Transverse colon (tissue), 4 donors: ENCODE measurements at regions not wholly inside any gene's neighbourhood (a gene's known extent, or its start where the extent isn't known, plus 50 kb on each side); places are given as distances from the start of the nearest gene placed in this dataset.

Experiments
- DNase-seq: peaks from one replicate; pipeline ENCODE4 v3.0.0-alpha.2; 2019
- H3K27ac ChIP-seq, 4 donors: fragments of 200-600 bp; sonication (generic); 2 replicates each; pipeline ENCODE4 v1.5.1; 2016 to 2018; ENCODE audit warnings: inconsistent platforms in 4 of 4
- H3K27me3 ChIP-seq: fragments of 200-600 bp; sonication (generic); 2 replicates; pipeline ENCODE4 v1.5.1; 2017; ENCODE audit warnings: inconsistent platforms
- H3K36me3 ChIP-seq, 4 donors: fragments of 200-600 bp; sonication (generic); 2 replicates each; pipeline ENCODE4 v1.5.1; 2017 to 2019; ENCODE audit warnings: inconsistent platforms in 4 of 4
- H3K4me1 ChIP-seq, 4 donors: fragments of 200-600 bp; sonication (generic); 2 replicates each; pipeline ENCODE4 v1.5.1; 2017 to 2020; ENCODE audit warnings: inconsistent platforms in 4 of 4
- H3K4me3 ChIP-seq, 4 donors: fragments of 200-600 bp; sonication (generic); 1 replicate in 1 of 4; 2 replicates in 3 of 4; pipeline versions ENCODE4 v1.5.1 to v1.6.1; 2017 to 2019; ENCODE audit warnings: inconsistent platforms in 4 of 4
- H3K9me3 ChIP-seq, 2 donors: fragments of 200-600 bp; sonication (generic); 2 replicates each; pipeline ENCODE4 v1.5.1; 2017 to 2019; ENCODE audit warnings: inconsistent platforms in 2 of 2
- CTCF ChIP-seq, 5 experiments: fragments of 200-600 bp in 3 of 5; fragments of 450-650 bp in 2 of 5; sonication (generic) in 3 of 5; IDR thresholded peaks; 1 replicate in 2 of 5; 2 replicates in 3 of 5; pipeline ENCODE4 v1.5.1; 2016 to 2017; ENCODE audit warnings: antibody characterized with exemption in 5 of 5, inconsistent platforms in 3 of 5, mild to moderate bottlenecking in 2 of 5, moderate library complexity in 1 of 5
- EP300 ChIP-seq: sonication (generic); formaldehyde crosslinking; IDR thresholded peaks from one replicate; pipeline ENCODE4 v1.6.1; 2017; ENCODE audit warnings: antibody characterized with exemption, low read depth
- POLR2A ChIP-seq: fragments of 450-650 bp; IDR thresholded peaks from one replicate; pipeline ENCODE4 v1.6.1; 2016; ENCODE audit warnings: antibody characterized with exemption, mild to moderate bottlenecking, moderate library complexity
- POLR2AphosphoS5 ChIP-seq, 3 donors: sonication (generic); formaldehyde crosslinking; IDR thresholded peaks; one replicate each; pipeline ENCODE4 v1.6.1; 2016; ENCODE audit warnings: antibody characterized with exemption in 3 of 3
- whole genome bisulfite sequencing, 2 donors: methylation state at CpG; one replicate each; pipeline ENCODE4 v1.1.5; 2018; ENCODE audit warnings: low coverage in 1 of 2; 5-methylcytosine and 5-hydroxymethylcytosine counted together
- in situ Hi-C, 4 donors: fragments of 200-750 bp; cut with MboI; loops; one replicate each; pipeline versions ENCODE4 v1.15.0 to v1.15.1; 2017; ENCODE audit warnings: low sequenced_read_pairs in 3 of 4, low pct_ligation_motif_present in 1 of 4, low pct_unique_long_range_greater_than_20kb in 1 of 4
- intact Hi-C: fragments of 100-400 bp; cut with DNase I; formaldehyde crosslinking; loops from one replicate; pipeline ENCODE4 v1.15.1; 2023; ENCODE audit warnings: low total_unique reads

- no peak for DNase-seq
- H3K27me3 ChIP-seq: no peaks in the 10 kb centered on the region
- in situ Hi-C loops (no loop called here), intact Hi-C loops (no loop called here)
- no peak overlapping the region for H3K27ac ChIP-seq
- no peaks in the 10 kb centered on the region for H3K9me3 ChIP-seq
- TF ChIP-seq POLR2A (no peak), CTCF (IDR thresholded peaks at IDR 0.05) (no peak)
- H3K36me3 ChIP-seq: no peaks in the 10 kb centered on the region
- H3K4me3 ChIP-seq: no peak overlapping the region
- H3K4me1 ChIP-seq: no peaks in the 10 kb centered on the region
Observed at GRCh38 chr9:115183436-115183835, 65.5 kb upstream of the TNC start.

DNA sequence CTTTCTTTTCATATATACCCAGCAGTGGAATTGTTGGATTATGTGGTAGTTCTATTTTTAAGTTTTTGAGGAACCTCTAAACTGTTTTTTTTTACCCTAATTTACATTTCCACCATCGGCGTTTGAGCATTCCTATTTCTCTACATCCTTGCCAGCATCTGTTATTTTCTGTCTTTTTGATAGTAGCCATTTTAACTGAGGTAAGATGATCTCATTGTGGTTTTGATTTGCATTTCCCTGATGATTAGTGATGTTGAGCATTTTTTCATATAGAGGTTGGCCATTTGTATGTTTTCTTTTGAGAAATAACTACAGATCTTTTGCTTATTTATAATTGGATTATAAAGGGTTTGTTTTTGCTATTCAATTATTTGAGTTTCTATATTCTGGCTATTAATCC, 71.7 kb upstream of the TNC start:
- in situ Hi-C loops (no loop called here), intact Hi-C loops (no loop called here)
- Histone ChIP-seq H3K27ac (no peak overlapping the region), H3K4me1 (peaks cover 0 to 13% (median 0%) of the 10 kb centered on the region in 4 donors), H3K36me3 (no peaks in the 10 kb centered on the region), H3K4me3 (no peak overlapping the region), H3K27me3 (no peaks in the 10 kb centered on the region), H3K9me3 (peaks cover 0 to 8% of the 10 kb centered on the region in 2 donors)
- DNase-seq: no peak
- 77 to 100% methylated on average over 2 of the region's 2 CpGs for WGBS, 2 donors
- TF ChIP-seq EP300: no peak
- no peak for TF ChIP-seq POLR2AphosphoS5 (IDR thresholded peaks at IDR 0.05)
- no peak for TF ChIP-seq CTCF (IDR thresholded peaks at IDR 0.05)
- no peak for TF ChIP-seq POLR2A

DNA sequence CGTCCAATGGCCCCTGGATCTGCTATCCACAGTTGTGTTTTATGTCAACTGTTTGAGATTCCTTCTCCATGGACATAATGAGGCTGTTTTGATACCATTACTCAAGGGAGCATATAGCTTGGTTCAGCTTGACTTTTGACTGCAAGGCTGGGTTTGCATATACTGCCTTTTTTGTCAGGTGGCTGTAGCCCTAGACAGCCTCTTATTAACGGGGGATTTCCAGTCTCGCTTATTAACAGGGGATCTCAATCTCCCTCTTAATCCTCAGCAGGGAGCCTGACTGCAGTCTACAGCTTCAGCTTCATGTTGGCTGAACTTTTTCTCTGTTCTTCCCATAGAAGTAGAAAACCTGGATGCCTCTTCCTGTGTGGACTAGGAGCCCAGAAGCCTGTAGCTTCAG, 73.7 kb upstream of the TNC start:
- TF ChIP-seq POLR2A (no peak), CTCF (IDR thresholded peaks at IDR 0.05) (no peak), POLR2AphosphoS5 (IDR thresholded peaks at IDR 0.05) (no peak), EP300 (no peak)
- no peak for DNase-seq
- H3K27me3 ChIP-seq: no peaks in the 10 kb centered on the region
- no peak overlapping the region for H3K27ac ChIP-seq
- H3K4me1 ChIP-seq: peaks cover 0 to 13% (median 0%) of the 10 kb centered on the region in 4 donors
- intact Hi-C loops (no loop called here), in situ Hi-C loops (no loop called here)
- whole genome bisulfite sequencing, 2 donors: 76 to 79% methylated on average over 3 of the region's 3 CpGs
- H3K4me3 ChIP-seq: no peak overlapping the region
- H3K9me3 ChIP-seq: peaks cover 0 to 8% of the 10 kb centered on the region in 2 donors
- no peaks in the 10 kb centered on the region for H3K36me3 ChIP-seq

- Histone ChIP-seq H3K4me1 (peaks cover 0 to 13% (median 0%) of the 10 kb centered on the region in 4 donors), H3K36me3 (no peaks in the 10 kb centered on the region), H3K27me3 (no peaks in the 10 kb centered on the region), H3K9me3 (peaks cover 0 to 8% of the 10 kb centered on the region in 2 donors), H3K27ac (no peak overlapping the region), H3K4me3 (no peak overlapping the region)
- 15 to 20% methylated on average over 3 of the region's 3 CpGs for WGBS, 2 donors
- intact Hi-C loops: no loop called here
- in situ Hi-C loops: no loop called here
- DNase-seq: no peak
- no peak for TF ChIP-seq POLR2AphosphoS5 (IDR thresholded peaks at IDR 0.05)
- no peak for TF ChIP-seq CTCF (IDR thresholded peaks at IDR 0.05)
- TF ChIP-seq EP300: no peak
- no peak for TF ChIP-seq POLR2A
Observed at GRCh38 chr9:115192280-115192679, 74.3 kb upstream of the TNC start.
